ENCODE measurements at regions not wholly inside any gene's neighbourhood (a gene's known extent, or its start where the extent isn't known, plus 50 kb on each side); places are given as distances from the start of the nearest gene placed in this dataset.

DNA sequence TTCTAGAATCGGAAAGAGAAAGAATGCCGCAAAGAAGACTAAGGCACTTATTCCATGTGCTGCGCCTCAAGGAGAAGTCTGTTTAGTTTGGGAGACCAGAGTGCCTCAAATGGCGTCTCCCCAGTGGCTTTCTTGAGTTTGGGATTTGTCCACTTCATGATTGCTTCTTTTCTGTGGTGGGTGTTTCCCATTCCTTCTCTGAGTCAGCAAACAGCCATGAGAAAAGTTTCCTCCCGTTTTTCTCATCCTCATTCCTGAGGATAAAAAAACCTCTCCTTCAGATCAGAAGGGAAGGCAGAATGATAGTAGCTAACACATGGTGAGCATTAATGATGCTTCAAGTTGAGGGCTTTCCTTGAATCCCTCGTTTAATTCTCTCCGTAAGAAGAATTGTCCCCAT lies 275.9 kb upstream of the WWC1 start:
- TF ChIP-seq MED8 (CRISPR knock-in tag; IDR thresholded peaks at IDR 0.05; ENCODE audit: insufficient replicate concordance) (no peak), ZNF124 (CRISPR knock-in tag; IDR thresholded peaks at IDR 0.05) (no peak), PCBP1 (IDR thresholded peaks at IDR 0.05; ENCODE audit: borderline replicate concordance, low read depth, low read length) (no peak), MTF2 (CRISPR knock-in tag; IDR thresholded peaks at IDR 0.05; ENCODE audit: borderline replicate concordance) (no peak), PTBP1 (IDR thresholded peaks at IDR 0.05; ENCODE audit: low read depth, low read length, poor library complexity, severe bottlenecking) (no peak), ZFP36L1 (CRISPR knock-in tag; IDR thresholded peaks at IDR 0.05) (no peak), SAP130 (CRISPR knock-in tag; IDR thresholded peaks at IDR 0.05; ENCODE audit: low read depth) (no peak)
- ChIA-PET POLR2A (no interaction called here), CTCF (ENCODE audit: low intra/inter-chr PET ratio, low total read pairs) (no interaction called here)
- WGBS (ENCODE audit: low lambda C conversion rate), result 23% methylated on average over 7 of the region's 7 CpGs
- in situ Hi-C loops (cut with HindIII; ENCODE audit: extremely low pct_ligation_motif_present, low pct_unique_long_range_greater_than_20kb), result no loop called here
- ATAC-seq (no peak), FAIRE-seq (no peak), DNase-seq (ENCODE audit: low spot score) (no peak)
- H3K79me2 ChIP-seq (ENCODE audit: insufficient read depth, low read length), result no peaks in the 10 kb centered on the region
- H2AFZ ChIP-seq (ENCODE audit: low read length), result no peak overlapping the region
- no peaks in the 10 kb centered on the region for H3K36me3 ChIP-seq (replicated peaks in 1 of 2; ENCODE audit: control insufficient read depth in 1 of 2, insufficient read depth in 2 of 2, low read length in 2 of 2)
- H3K4me1 ChIP-seq (ENCODE audit: insufficient read depth, low read length), result no peaks in the 10 kb centered on the region
- no peak overlapping the region for H3K4me2 ChIP-seq (ENCODE audit: low read depth, low read length)
- H3K27ac ChIP-seq (ENCODE audit: extremely low read length, insufficient read depth, low read length), result no peak overlapping the region
- BruUV-seq (replicated peaks), result no TSS peak
- intact Hi-C loops (cut with micrococcal nuclease; ENCODE audit: unreplicated experiment), result no loop called here
- peaks cover 0 to 3% of the 10 kb centered on the region in 2 experiments; a peak in 1 of 5 replicates for H3K27me3 ChIP-seq (ENCODE audit: control insufficient read depth in 1 of 2, insufficient read depth in 2 of 2, low read length in 2 of 2)
- H3K4me3 ChIP-seq (replicated peaks in 1 of 3; ENCODE audit: insufficient read depth in 1 of 3, low read depth in 2 of 3, low read length in 3 of 3), result no peak overlapping the region
- H3K9me3 ChIP-seq (ENCODE audit: low read length), result no peaks in the 10 kb centered on the region
- no peak overlapping the region for H3K9ac ChIP-seq (ENCODE audit: insufficient read depth, low read depth, low read length)
- H4K20me1 ChIP-seq (ENCODE audit: insufficient read depth, low read length), result no peaks in the 10 kb centered on the region

DNA sequence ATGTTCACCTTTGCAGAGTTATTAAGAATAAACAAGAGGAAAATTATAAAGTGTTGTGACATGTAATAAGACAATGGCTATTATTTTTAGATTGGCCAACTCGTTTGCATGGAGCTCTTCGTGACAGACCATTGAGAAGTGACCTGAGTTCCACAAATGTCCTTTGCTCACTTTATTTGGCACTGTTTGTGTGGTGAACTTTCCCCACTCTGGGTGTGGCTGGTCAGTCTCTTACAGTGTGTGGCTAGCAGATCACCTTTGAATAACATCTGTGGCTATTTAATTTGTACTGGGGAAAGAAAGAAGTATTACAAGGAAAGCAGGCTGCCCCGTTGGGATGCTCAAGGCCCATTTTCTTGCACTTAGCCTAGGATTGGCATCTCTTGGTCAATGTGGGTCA lies 274.1 kb upstream of the WWC1 start:
- Histone ChIP-seq H3K36me3 (replicated peaks in 1 of 2; ENCODE audit: control insufficient read depth in 1 of 2, insufficient read depth in 2 of 2, low read length in 2 of 2) (no peaks in the 10 kb centered on the region), H3K4me3 (replicated peaks in 1 of 3; ENCODE audit: insufficient read depth in 1 of 3, low read depth in 2 of 3, low read length in 3 of 3) (no peak overlapping the region), H4K20me1 (ENCODE audit: insufficient read depth, low read length) (no peaks in the 10 kb centered on the region), H3K27ac (ENCODE audit: extremely low read length, insufficient read depth, low read length) (no peak overlapping the region), H3K9me3 (ENCODE audit: low read length) (no peaks in the 10 kb centered on the region), H3K27me3 (ENCODE audit: control insufficient read depth in 1 of 2, insufficient read depth in 2 of 2, low read length in 2 of 2) (peaks cover 0 to 7% of the 10 kb centered on the region in 2 experiments; a peak in 1 of 5 replicates), H3K9ac (ENCODE audit: insufficient read depth, low read depth, low read length) (no peak overlapping the region), H3K79me2 (ENCODE audit: insufficient read depth, low read length) (no peaks in the 10 kb centered on the region), H3K4me2 (ENCODE audit: low read depth, low read length) (no peak overlapping the region), H2AFZ (ENCODE audit: low read length) (no peak overlapping the region), H3K4me1 (ENCODE audit: insufficient read depth, low read length) (no peaks in the 10 kb centered on the region)
- CTCF ChIA-PET (ENCODE audit: low intra/inter-chr PET ratio, low total read pairs), result no interaction called here
- BruUV-seq (replicated peaks), result no TSS peak
- ATAC-seq, result no peak
- intact Hi-C loops (cut with micrococcal nuclease; ENCODE audit: unreplicated experiment), result no loop called here
- DNase-seq (ENCODE audit: low spot score), result no peak
- WGBS (ENCODE audit: low lambda C conversion rate), result 0% methylated on average over 3 of the region's 3 CpGs
- FAIRE-seq, result no peak
- in situ Hi-C loops (cut with HindIII; ENCODE audit: extremely low pct_ligation_motif_present, low pct_unique_long_range_greater_than_20kb), result no loop called here
- POLR2A ChIA-PET, result no interaction called here
- TF ChIP-seq, protein P1, sequence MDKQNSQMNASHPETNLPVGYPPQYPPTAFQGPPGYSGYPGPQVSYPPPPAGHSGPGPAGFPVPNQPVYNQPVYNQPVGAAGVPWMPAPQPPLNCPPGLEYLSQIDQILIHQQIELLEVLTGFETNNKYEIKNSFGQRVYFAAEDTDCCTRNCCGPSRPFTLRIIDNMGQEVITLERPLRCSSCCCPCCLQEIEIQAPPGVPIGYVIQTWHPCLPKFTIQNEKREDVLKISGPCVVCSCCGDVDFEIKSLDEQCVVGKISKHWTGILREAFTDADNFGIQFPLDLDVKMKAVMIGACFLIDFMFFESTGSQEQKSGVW (CRISPR knock-in tag; IDR thresholded peaks at IDR 0.05; ENCODE audit: borderline replicate concordance), result no peak
- TF ChIP-seq ZNF879 (CRISPR knock-in tag; IDR thresholded peaks at IDR 0.05) (no peak), ZNF44 (CRISPR knock-in tag; IDR thresholded peaks at IDR 0.05) (no peak), GATA4 (IDR thresholded peaks at IDR 0.05; ENCODE audit: borderline replicate concordance, low read depth) (no peak), MED8 (CRISPR knock-in tag; IDR thresholded peaks at IDR 0.05; ENCODE audit: insufficient replicate concordance) (no peak), DPF2 (CRISPR knock-in tag; IDR thresholded peaks at IDR 0.05; ENCODE audit: borderline replicate concordance, low read depth) (no peak), MXI1 (IDR thresholded peaks at IDR 0.05; ENCODE audit: borderline replicate concordance, low read depth, low read length) (no peak), TFE3 (CRISPR knock-in tag; IDR thresholded peaks at IDR 0.05) (no peak), TAF15 (IDR thresholded peaks at IDR 0.05; ENCODE audit: low read depth, low read length, poor library complexity, severe bottlenecking) (no peak)
- TF ChIP-seq, protein P2, sequence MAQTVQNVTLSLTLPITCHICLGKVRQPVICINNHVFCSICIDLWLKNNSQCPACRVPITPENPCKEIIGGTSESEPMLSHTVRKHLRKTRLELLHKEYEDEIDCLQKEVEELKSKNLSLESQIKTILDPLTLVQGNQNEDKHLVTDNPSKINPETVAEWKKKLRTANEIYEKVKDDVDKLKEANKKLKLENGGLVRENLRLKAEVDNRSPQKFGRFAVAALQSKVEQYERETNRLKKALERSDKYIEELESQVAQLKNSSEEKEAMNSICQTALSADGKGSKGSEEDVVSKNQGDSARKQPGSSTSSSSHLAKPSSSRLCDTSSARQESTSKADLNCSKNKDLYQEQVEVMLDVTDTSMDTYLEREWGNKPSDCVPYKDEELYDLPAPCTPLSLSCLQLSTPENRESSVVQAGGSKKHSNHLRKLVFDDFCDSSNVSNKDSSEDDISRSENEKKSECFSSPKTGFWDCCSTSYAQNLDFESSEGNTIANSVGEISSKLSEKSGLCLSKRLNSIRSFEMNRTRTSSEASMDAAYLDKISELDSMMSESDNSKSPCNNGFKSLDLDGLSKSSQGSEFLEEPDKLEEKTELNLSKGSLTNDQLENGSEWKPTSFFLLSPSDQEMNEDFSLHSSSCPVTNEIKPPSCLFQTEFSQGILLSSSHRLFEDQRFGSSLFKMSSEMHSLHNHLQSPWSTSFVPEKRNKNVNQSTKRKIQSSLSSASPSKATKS (CRISPR knock-in tag; IDR thresholded peaks at IDR 0.05), result no peak
